ENCODE measurements at regions not wholly inside any gene's neighbourhood (a gene's known extent, or its start where the extent isn't known, plus 50 kb on each side); places are given as distances from the start of the nearest gene placed in this dataset.

DNA sequence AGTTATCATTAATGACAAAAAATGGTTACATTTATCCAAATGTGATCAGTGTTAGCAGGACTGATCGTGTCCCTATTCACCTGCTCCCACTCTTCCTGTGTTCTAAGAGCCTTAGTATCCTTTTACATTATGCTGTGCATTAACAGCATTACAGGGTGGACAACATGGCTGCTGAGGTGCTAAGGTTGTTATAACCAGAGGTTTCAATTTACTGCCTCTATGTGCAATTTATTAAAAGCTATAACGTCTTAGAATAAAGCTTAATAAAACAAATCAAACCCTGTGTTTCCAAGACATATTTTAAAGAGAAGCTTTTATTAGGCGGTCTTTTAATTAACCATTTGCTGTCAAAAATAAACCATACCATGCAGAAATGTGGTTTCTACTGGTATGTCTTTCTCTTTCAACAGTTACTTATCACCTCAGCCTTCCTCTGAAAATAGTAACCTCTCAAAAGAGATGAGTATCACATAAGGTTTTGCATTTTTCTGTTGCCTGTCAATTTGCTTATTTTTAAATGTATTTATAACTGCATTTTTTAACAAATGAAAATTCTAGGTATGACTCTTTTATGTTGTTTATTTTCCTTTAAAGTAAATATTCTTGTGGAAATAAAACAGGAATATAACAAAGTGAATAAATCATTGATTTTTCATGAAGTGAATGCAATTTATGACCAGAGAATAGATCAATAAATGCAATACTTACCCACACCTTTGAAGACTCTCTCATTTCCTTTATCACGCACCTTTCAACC lies 849.8 kb upstream of the SORCS1 start:
- Histone ChIP-seq H4K20me1 (no peaks in the 10 kb centered on the region), H3K36me3 (no peaks in the 10 kb centered on the region), H3K4me2 (no peak overlapping the region), H3K27ac (no peak overlapping the region), H3K4me1 (no peaks in the 10 kb centered on the region), H3K4me3 (no peak overlapping the region), H3K9ac (no peak overlapping the region), H3K27me3 (no peaks in the 10 kb centered on the region), H3K9me3 (no peaks in the 10 kb centered on the region)
- TF ChIP-seq Cebpa-rat (IDR thresholded peaks at IDR 0.05) = no peak

DNA sequence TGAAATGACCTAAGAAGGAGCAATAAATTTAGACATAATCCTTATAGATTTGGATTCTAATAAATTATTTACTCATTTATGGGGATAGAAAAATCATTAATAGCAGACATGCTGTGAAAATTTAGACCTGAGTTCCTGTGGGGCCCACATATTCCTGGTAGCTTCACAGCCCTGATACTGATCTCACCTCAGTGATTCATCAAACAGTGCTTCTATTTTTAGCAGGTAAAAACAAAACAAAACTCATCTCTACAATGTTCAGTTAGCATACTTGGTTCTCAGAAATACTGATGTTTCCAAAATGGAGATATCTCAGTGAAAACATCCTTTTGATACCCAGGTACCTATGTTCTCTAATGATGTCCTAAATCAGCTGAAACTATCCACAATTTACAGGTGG lies 841.1 kb upstream of the SORCS1 start:
- no peak for TF ChIP-seq Cebpa-rat (IDR thresholded peaks at IDR 0.05)
- no peaks in the 10 kb centered on the region for H3K36me3 ChIP-seq
- no peak overlapping the region for H3K9ac ChIP-seq
- no peaks in the 10 kb centered on the region for H3K27me3 ChIP-seq
- H3K4me2 ChIP-seq = no peak overlapping the region
- H3K9me3 ChIP-seq = peaks cover 7% of the 10 kb centered on the region; the same call in 1 of the 2 replicates
- H3K27ac ChIP-seq = no peak overlapping the region
- H3K4me1 ChIP-seq = no peaks in the 10 kb centered on the region
- H3K4me3 ChIP-seq = no peak overlapping the region
- no peaks in the 10 kb centered on the region for H4K20me1 ChIP-seq

DNA sequence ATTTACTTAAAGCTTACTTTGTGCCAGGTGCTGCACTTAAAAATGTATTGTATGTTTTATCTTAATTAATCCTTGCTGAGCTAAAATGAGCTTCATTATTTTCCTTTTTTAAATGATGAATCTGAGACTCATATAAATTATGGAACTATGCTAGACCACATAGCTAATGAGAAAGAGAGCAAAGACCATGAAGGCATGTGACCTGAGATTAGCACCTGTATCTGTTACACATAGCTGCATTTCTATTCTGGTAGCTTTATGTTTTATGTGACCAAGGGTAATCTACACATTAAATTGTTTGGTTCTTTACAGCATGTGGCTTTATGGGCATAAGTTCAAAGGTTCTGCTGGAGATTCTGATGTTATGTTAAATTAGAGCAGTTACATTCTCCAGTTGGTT lies 839.1 kb upstream of the SORCS1 start:
- H3K4me1 ChIP-seq = no peaks in the 10 kb centered on the region
- no peaks in the 10 kb centered on the region for H3K36me3 ChIP-seq
- TF ChIP-seq Cebpa-rat (IDR thresholded peaks at IDR 0.05) = no peak

DNA sequence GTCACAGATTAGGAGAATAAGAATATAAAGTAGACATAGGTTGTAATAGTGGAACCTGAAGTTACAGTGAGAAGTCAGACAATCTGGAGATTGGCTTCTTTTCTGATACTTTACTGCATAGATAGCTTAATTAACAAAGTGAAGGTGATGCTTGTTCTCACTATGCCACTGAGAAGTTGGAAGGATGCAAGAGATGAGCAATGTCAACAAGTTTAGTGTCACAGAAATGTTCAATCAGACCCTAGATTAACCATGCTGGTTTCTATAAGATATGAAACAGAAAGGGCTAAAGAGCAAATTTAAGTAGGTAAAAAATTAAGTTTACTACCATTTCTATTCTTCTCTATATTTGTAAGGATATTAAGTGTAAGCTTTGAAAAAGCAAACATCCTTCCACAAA lies 838.6 kb upstream of the SORCS1 start:
- no peaks in the 10 kb centered on the region for H3K27me3 ChIP-seq
- H3K36me3 ChIP-seq = no peaks in the 10 kb centered on the region
- TF ChIP-seq Cebpa-rat (IDR thresholded peaks at IDR 0.05) = no peak
- no peak overlapping the region for H3K4me2 ChIP-seq
- H4K20me1 ChIP-seq = no peaks in the 10 kb centered on the region
- H3K4me1 ChIP-seq = no peaks in the 10 kb centered on the region
- peaks cover 7% of the 10 kb centered on the region; the same call in 1 of the 2 replicates for H3K9me3 ChIP-seq
- H3K27ac ChIP-seq = no peak overlapping the region
- no peak overlapping the region for H3K4me3 ChIP-seq
- H3K9ac ChIP-seq = no peak overlapping the region

More for the DNA sequence above, 839.1 kb upstream of the SORCS1 start:
- Histone ChIP-seq H3K4me2 (no peak overlapping the region), H3K27ac (no peak overlapping the region), H3K9ac (no peak overlapping the region), H4K20me1 (no peaks in the 10 kb centered on the region), H3K4me3 (no peak overlapping the region), H3K9me3 (peaks cover 7% of the 10 kb centered on the region; the same call in 1 of the 2 replicates), H3K27me3 (no peaks in the 10 kb centered on the region)

DNA sequence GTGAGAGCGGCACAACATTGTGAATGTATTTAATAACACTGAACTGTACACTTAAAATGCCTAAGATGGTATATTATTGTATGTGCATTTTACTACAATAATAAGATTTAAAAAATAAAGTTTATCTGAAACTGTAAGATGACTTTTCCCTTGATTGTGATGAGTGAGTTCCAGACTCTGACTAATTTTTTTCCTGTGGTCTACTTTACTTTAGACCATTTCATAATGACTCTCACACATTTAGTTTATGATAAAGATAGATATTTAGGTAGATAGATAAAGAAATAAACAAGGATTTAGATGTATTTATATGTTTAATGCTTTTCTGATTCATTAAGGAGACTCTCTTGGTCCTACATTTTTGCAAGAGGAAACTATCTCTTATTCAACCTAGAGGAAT lies 835.9 kb upstream of the SORCS1 start:
- no peak for TF ChIP-seq Cebpa-rat (IDR thresholded peaks at IDR 0.05)
- no peak overlapping the region for H3K9ac ChIP-seq
- H3K9me3 ChIP-seq = no peaks in the 10 kb centered on the region
- no peak overlapping the region for H3K4me2 ChIP-seq
- no peaks in the 10 kb centered on the region for H3K27me3 ChIP-seq
- no peak overlapping the region for H3K27ac ChIP-seq
- no peaks in the 10 kb centered on the region for H3K36me3 ChIP-seq
- no peaks in the 10 kb centered on the region for H3K4me1 ChIP-seq
- H4K20me1 ChIP-seq = no peaks in the 10 kb centered on the region
- no peak overlapping the region for H3K4me3 ChIP-seq

DNA sequence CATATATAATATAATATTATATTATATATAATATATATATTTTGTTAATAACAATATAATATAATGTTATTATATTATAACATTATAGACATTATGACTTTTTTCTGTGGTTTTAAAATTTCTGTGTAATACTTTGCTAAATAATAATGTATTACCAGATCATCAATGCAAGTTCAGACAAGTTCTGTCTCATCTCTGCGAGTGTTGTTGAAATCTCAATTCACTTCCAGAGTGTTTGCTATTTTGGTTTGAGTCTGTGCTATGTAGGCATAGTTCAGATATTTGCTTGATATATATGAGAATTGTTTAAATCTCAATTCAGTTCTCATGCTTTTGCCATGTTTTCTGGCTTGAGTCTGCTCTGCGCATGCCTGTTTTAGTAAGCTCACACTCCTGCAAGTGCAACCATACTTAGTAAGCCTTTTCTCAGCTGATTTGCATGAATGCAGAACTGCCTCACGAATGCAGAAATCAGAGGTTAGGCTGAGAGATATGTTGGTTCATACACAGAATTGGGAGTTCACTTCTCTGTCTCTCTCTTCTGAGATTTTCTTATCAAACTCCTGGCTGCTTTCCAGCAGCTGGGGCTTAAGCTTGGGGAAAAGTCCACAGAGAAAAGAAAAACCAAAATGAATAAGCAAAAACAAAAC lies 830.2 kb upstream of the SORCS1 start:
- no peak overlapping the region for H3K4me2 ChIP-seq

DNA sequence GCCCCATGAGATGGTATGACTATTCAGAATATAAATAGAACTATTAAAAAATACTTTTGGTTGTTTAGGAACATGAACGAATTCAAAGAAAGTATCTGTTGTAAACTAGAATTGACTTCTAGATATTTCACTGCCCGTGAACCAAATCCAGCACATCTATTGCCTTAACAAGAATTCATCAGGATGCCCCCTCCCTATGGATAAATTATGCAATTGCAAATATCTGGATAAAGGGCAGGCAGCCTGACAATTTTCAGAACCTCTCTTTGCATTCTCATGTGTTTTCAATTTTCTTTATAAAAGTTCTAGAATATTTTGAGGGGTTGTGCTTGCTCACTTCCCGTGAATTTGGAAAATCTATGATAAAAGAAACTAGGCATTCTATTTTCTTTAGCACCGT lies 822.1 kb upstream of the SORCS1 start:
- no peaks in the 10 kb centered on the region for H3K36me3 ChIP-seq
- no peak for TF ChIP-seq Cebpa-rat (IDR thresholded peaks at IDR 0.05)
- no peaks in the 10 kb centered on the region for H3K27me3 ChIP-seq
- H3K9me3 ChIP-seq = no peaks in the 10 kb centered on the region
- no peaks in the 10 kb centered on the region for H3K4me1 ChIP-seq
- no peak overlapping the region for H3K4me3 ChIP-seq
- H3K4me2 ChIP-seq = no peak overlapping the region
- no peak overlapping the region for H3K27ac ChIP-seq
- no peaks in the 10 kb centered on the region for H4K20me1 ChIP-seq
- no peak overlapping the region for H3K9ac ChIP-seq

More for the DNA sequence above, 830.2 kb upstream of the SORCS1 start:
- H3K27me3 ChIP-seq = no peaks in the 10 kb centered on the region
- no peaks in the 10 kb centered on the region for H3K4me1 ChIP-seq
- H3K27ac ChIP-seq = no peak overlapping the region
- no peaks in the 10 kb centered on the region for H3K36me3 ChIP-seq
- H3K4me3 ChIP-seq = no peak overlapping the region
- H3K9ac ChIP-seq = no peak overlapping the region
- TF ChIP-seq Cebpa-rat (IDR thresholded peaks at IDR 0.05) = no peak
- H3K9me3 ChIP-seq = no peaks in the 10 kb centered on the region
- H4K20me1 ChIP-seq = no peaks in the 10 kb centered on the region

DNA sequence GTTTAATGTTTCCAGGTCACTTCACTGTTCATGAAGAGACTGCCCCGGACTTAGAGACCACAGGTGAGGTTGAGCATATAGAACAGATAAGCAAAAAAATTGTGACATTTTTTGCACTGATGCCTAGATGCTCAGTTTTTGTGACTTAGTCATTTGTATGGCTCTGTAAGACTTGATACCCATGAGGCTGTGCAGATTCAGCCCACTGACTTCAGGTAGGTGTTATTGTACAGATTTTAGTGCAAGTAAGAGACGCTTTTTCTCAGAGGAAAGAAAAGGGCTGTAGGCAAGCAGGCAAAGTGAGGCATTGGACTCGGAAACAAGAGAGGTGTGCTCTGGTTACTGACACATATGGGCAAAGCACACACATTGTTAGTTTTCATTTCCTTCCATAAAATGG lies 820.1 kb upstream of the SORCS1 start:
- no peaks in the 10 kb centered on the region for H4K20me1 ChIP-seq
- H3K27me3 ChIP-seq = no peaks in the 10 kb centered on the region
- no peaks in the 10 kb centered on the region for H3K9me3 ChIP-seq
- no peak overlapping the region for H3K4me3 ChIP-seq
- TF ChIP-seq Cebpa-rat (IDR thresholded peaks at IDR 0.05) = no peak
- H3K4me1 ChIP-seq = no peaks in the 10 kb centered on the region
- H3K27ac ChIP-seq = no peak overlapping the region
- H3K9ac ChIP-seq = no peak overlapping the region
- no peaks in the 10 kb centered on the region for H3K36me3 ChIP-seq
- H3K4me2 ChIP-seq = no peak overlapping the region

DNA sequence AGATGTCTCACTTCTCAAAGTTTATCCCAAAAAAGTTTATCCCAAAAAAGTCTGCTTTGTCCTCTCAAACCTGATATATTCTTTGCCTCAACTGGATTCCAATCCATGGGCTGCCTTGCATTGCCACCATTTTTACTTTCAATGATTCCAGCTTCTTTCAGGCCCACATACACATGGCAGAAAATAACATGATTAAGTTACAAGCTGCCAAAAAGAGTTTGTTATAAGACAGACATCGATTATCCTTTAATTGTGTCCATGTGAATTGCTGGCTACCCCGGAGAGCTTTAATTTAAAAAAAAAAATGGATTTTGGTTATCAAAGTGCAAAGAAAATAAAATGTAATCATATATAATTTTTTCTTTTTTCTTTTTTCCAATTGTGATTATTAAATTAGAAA lies 819.6 kb upstream of the SORCS1 start:
- Histone ChIP-seq H3K27ac (no peak overlapping the region), H3K9me3 (no peaks in the 10 kb centered on the region), H3K27me3 (no peaks in the 10 kb centered on the region), H3K9ac (no peak overlapping the region), H3K4me3 (no peak overlapping the region), H3K36me3 (no peaks in the 10 kb centered on the region), H3K4me2 (no peak overlapping the region), H3K4me1 (no peaks in the 10 kb centered on the region), H4K20me1 (no peaks in the 10 kb centered on the region)
- TF ChIP-seq Cebpa-rat (IDR thresholded peaks at IDR 0.05) = no peak

DNA sequence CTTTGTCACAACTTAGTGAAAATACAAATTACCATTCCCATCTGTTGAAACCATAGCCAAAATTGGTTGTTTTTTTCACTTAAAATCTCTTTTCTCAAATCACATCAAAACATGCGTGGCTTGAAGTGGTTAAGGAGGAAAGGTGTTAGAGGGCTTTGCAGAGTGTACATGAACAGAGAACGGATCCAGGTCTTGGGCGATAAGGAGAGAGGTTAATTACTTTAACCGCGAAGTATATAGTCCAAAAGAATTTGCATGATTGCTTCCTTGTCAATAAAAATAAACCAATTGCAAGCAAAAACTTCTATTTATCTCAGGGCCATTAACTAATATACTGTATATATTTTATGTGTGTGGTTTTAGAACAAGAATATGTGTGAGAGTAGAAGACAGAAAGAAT lies 813.9 kb upstream of the SORCS1 start:
- Histone ChIP-seq H3K27me3 (no peaks in the 10 kb centered on the region), H3K4me2 (no peak overlapping the region), H3K4me1 (no peaks in the 10 kb centered on the region), H3K36me3 (no peaks in the 10 kb centered on the region), H3K27ac (no peak overlapping the region), H3K4me3 (no peak overlapping the region), H3K9ac (no peak overlapping the region), H4K20me1 (no peaks in the 10 kb centered on the region), H3K9me3 (0 out of 2 replicates have a peak, but pooled peaks cover 4% of the 10 kb centered on the region)
- TF ChIP-seq Cebpa-rat (IDR thresholded peaks at IDR 0.05) = no peak
